ENCODE measurements at regions not wholly inside any gene's neighbourhood (a gene's known extent, or its start where the extent isn't known, plus 50 kb on each side); places are given as distances from the start of the nearest gene placed in this dataset.

DNA sequence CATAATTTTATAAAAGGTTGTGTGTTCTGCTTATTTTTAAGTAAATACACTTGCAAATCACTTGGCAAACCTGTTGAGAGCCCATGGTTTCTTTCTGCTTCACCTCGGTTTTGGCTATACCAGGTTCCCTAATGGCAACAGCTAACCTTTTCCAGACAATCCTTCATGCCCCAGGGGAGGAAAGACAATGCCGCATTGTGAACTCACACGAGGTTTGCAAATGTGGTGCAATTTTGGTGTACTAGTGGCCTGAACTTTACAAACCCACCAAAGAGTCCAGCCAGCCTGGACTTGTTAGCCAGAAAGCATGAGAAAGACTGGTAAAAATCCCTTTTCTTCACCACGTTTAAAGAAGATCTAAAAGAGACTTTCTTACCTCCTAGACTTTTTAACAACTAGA, 84.8 kb upstream of the SOX4 start:
- Histone ChIP-seq H4K20me1 (ENCODE audit: low read length) (no peaks in the 10 kb centered on the region), H3K36me3 (ENCODE audit: low read depth, low read length) (no peaks in the 10 kb centered on the region), H3K27me3 (ENCODE audit: low read length) (no peaks in the 10 kb centered on the region), H3K9me2 (replicated peaks; ENCODE audit: low read length) (no peaks in the 10 kb centered on the region), H2AFZ (ENCODE audit: low read length) (no peak overlapping the region), H3F3A (ENCODE audit: low read length, unreplicated experiment) (no peaks in the 10 kb centered on the region), H3K9me3 (ENCODE audit: low read length) (no peaks in the 10 kb centered on the region), H3K4me2 (ENCODE audit: low read length) (no peak overlapping the region), H3K4me1 (ENCODE audit: insufficient read depth, low read length) (0 out of 2 replicates have a peak, but pooled peaks cover 4% of the 10 kb centered on the region), H3K27ac (ENCODE audit: low read length) (no peak overlapping the region), H3K9ac (ENCODE audit: low read length) (no peak overlapping the region), H3K79me2 (ENCODE audit: low read length) (no peaks in the 10 kb centered on the region), H3K4me3 (ENCODE audit: low read length) (no peak overlapping the region)
- no TSS peak for BruUV-seq (replicated peaks)
- CTCF ChIA-PET, result no interaction called here
- intact Hi-C loops (cut with micrococcal nuclease), result no loop called here
- POLR2A ChIA-PET (ENCODE audit: unreplicated experiment), result no interaction called here
- no peak for TF ChIP-seq EZH2 (IDR thresholded peaks at IDR 0.05; ENCODE audit: low read length, unreplicated experiment)
- TF ChIP-seq CTCF (conservative IDR thresholded peaks at IDR 0.05; ENCODE audit: low read depth, low read length), result no peak
- no peak for TF ChIP-seq EZH2phosphoT487 (IDR thresholded peaks at IDR 0.05; ENCODE audit: borderline replicate concordance, low read length)
- ATAC-seq, result no peak
- no peak for DNase-seq

- Histone ChIP-seq H2AFZ (ENCODE audit: low read length) (no peak overlapping the region), H3K4me3 (ENCODE audit: low read length) (no peak overlapping the region), H3K79me2 (ENCODE audit: low read length) (no peaks in the 10 kb centered on the region), H3K9me3 (ENCODE audit: low read length) (no peaks in the 10 kb centered on the region), H3K27me3 (ENCODE audit: low read length) (no peaks in the 10 kb centered on the region), H3F3A (ENCODE audit: low read length, unreplicated experiment) (no peaks in the 10 kb centered on the region), H3K9ac (ENCODE audit: low read length) (no peak overlapping the region), H4K20me1 (ENCODE audit: low read length) (no peaks in the 10 kb centered on the region), H3K4me2 (ENCODE audit: low read length) (no peak overlapping the region), H3K27ac (ENCODE audit: low read length) (no peak overlapping the region), H3K36me3 (ENCODE audit: low read depth, low read length) (no peaks in the 10 kb centered on the region), H3K9me2 (replicated peaks; ENCODE audit: low read length) (no peaks in the 10 kb centered on the region), H3K4me1 (ENCODE audit: insufficient read depth, low read length) (0 out of 2 replicates have a peak, but pooled peaks cover 4% of the 10 kb centered on the region)
- intact Hi-C loops (cut with micrococcal nuclease), result no loop called here
- TF ChIP-seq CTCF (conservative IDR thresholded peaks at IDR 0.05; ENCODE audit: low read depth, low read length) (no peak), EZH2phosphoT487 (IDR thresholded peaks at IDR 0.05; ENCODE audit: borderline replicate concordance, low read length) (no peak)
- no peak for ATAC-seq
- ChIA-PET POLR2A (ENCODE audit: unreplicated experiment) (no interaction called here), CTCF (no interaction called here)
- BruUV-seq (replicated peaks), result no TSS peak
- no peak for DNase-seq
These were observed 81.5 kb upstream of the SOX4 start for GRCh38 chr6:21511891-21512550.

- H3K79me2 ChIP-seq (ENCODE audit: low read length), result no peaks in the 10 kb centered on the region
- no peaks in the 10 kb centered on the region for H3K9me2 ChIP-seq (replicated peaks; ENCODE audit: low read length)
- POLR2A ChIA-PET (ENCODE audit: unreplicated experiment), result no interaction called here
- intact Hi-C loops (cut with micrococcal nuclease), result no loop called here
- no peak overlapping the region for H3K27ac ChIP-seq (ENCODE audit: low read length)
- H3K9ac ChIP-seq (ENCODE audit: low read length), result no peak overlapping the region
- no peak overlapping the region for H3K4me3 ChIP-seq (ENCODE audit: low read length)
- no peak for DNase-seq
- no peak overlapping the region for H2AFZ ChIP-seq (ENCODE audit: low read length)
- no peak for ATAC-seq
- no peaks in the 10 kb centered on the region for H3K9me3 ChIP-seq (ENCODE audit: low read length)
- no peaks in the 10 kb centered on the region for H3K36me3 ChIP-seq (ENCODE audit: low read depth, low read length)
- H3K27me3 ChIP-seq (ENCODE audit: low read length), result no peaks in the 10 kb centered on the region
- H3K4me1 ChIP-seq (ENCODE audit: insufficient read depth, low read length), result no peaks in the 10 kb centered on the region
- TF ChIP-seq CTCF (conservative IDR thresholded peaks at IDR 0.05; ENCODE audit: low read depth, low read length) (no peak), EZH2 (IDR thresholded peaks at IDR 0.05; ENCODE audit: low read length, unreplicated experiment) (no peak), EZH2phosphoT487 (IDR thresholded peaks at IDR 0.05; ENCODE audit: borderline replicate concordance, low read length) (no peak)
- no peaks in the 10 kb centered on the region for H4K20me1 ChIP-seq (ENCODE audit: low read length)
- no peaks in the 10 kb centered on the region for H3F3A ChIP-seq (ENCODE audit: low read length, unreplicated experiment)
- H3K4me2 ChIP-seq (ENCODE audit: low read length), result no peak overlapping the region
- no TSS peak for BruUV-seq (replicated peaks)
- CTCF ChIA-PET, result no interaction called here
These were observed 79.3 kb upstream of the SOX4 start for GRCh38 chr6:21514288-21514687.
